Right lobe of liver (tissue), 4 donors: ENCODE measurements at regions not wholly inside any gene's neighbourhood (a gene's known extent, or its start where the extent isn't known, plus 50 kb on each side); places are given as distances from the start of the nearest gene placed in this dataset.

ENCODE experiments used
- CTCF ChIP-seq, 4 donors: fragments of 200-600 bp in 3 of 4; fragments of 450-650 bp in 1 of 4; IDR thresholded peaks; one replicate each; pipeline versions ENCODE4 v1.5.1 to v1.8.0; 2016 to 2022; ENCODE audit warnings: antibody characterized with exemption in 4 of 4, mild to moderate bottlenecking in 2 of 4
- POLR2A ChIP-seq: fragments of 450-650 bp; IDR thresholded peaks from one replicate; pipeline ENCODE4 v1.6.1; 2017; ENCODE audit warnings: antibody characterized with exemption, mild to moderate bottlenecking
- donor health status: DM: no; HTN: no; CAD: no.
- donor health status: DM: no; HTN: no; CAD: no.
- donor health status: DM: no; HTN: yes; CAD: no.

GRCh38 chr3:181974198-181974597 lies 262.5 kb downstream of the SOX2 start:
- TF ChIP-seq CTCF (IDR thresholded peaks at IDR 0.05) (no peak), POLR2A (no peak)
